GM21717 (cell line): ENCODE measurements at regions not wholly inside any gene's neighbourhood (a gene's known extent, or its start where the extent isn't known, plus 50 kb on each side); places are given as distances from the start of the nearest gene placed in this dataset.
"Not testable (repeated sequence)": the region's sequence is repeated elsewhere in the genome, so short reads cannot be mapped to it uniquely, and the experiment has no call there.

ENCODE experiments used
- ATAC-seq: cut with Tn5 transposase; IDR thresholded peaks from one replicate; pipeline ENCODE4 v1.9.1; 2021; ENCODE audit warnings: mild to moderate bottlenecking, moderate library complexity; ENCODE audit not compliant: unreplicated experiment

DNA sequence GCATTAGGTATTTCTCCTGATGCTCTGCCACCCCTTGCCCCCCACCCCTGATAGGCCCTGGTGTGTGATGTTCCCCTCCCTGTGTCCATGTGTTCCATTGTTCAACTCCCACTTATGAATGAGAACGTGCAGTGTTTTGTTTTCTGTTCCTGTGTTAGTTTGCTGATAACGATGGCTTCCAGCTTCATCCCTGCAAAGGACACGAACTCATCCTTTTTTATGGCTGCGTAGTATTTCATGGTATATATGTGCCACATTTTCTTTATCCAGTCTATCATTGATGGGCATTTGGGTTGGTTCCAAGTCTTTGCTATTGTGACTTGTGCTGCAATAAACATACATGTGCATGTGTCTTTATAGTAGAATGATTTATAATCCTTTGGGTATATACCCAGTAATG is 109.7 kb upstream of the PITX1 start:
- ATAC-seq, result not testable (repeated sequence)

DNA sequence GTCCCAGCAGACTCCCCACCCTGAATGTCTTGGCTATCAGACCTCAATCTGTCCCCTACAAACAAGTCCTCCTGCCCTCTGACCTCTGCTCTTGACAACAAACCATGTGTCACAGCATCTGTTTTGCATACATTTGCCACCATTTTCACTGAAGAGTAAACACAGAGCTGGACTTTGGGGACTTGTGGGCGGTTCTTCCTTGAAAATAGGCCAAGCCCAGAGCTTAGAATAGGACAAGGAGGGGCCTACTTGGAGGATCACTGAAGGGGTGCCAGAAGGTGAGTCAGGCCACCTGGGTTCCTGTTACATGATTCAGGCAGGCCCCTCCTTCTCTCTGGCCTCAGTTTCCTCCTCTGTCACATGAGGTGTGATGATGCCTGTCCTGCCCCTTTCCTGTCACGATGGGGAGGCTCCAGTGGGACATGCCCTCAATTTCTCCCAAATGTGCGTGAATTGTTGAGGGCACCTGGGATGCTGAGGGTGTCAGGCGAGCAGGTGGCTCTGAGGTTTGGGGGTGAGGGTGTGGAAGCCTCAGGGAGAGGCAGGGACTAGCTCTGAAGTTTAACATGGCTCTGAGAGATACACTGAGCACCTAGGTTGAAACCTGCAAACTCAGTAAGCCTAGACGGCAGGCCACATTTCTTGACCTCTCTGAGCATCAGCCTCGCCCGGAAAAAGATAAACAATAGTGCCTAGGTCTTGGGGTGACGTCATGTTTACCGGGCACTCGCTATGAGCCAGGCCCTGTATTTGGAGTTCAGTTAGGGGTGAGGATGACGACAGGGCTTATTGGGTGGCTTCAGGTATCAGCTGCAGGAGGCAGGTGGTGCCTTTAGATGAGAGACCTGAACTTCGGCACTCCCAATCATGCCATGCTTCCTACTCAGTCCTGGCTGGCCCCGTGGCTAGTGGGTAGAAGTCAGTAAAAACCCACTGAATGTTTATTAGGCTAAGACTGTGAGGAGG is 107.6 kb upstream of the PITX1 start:
- ATAC-seq, result no peak

GRCh38 chr5:135140446-135141204 is 106.6 kb upstream of the PITX1 start:
- ATAC-seq, result no peak

GRCh38 chr5:135139381-135140134 is 105.5 kb upstream of the PITX1 start:
- no peak for ATAC-seq

- no peak for ATAC-seq
These were observed 104.3 kb upstream of the PITX1 start for GRCh38 chr5:135138116-135138850.

- ATAC-seq, result no peak
These were observed 103.3 kb upstream of the PITX1 start for GRCh38 chr5:135137146-135137915.

DNA sequence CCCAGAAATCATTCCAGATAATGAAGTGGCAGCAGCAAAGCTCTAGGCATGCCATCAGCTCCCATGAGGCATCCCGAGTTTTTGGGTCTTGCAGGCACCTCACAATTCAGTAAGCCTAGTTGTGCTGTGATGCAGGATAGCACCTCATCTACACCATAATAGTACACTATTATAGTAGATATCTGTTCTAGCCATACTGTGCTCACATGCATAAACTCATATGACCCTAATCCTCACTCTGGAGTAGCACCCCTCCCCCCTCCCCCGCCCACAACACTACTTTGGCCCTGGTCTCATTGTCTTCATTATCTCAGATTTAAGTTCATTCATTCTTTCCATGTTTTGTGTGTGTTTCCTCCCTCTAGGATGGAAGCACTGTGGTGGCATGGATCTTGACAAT is 102.5 kb upstream of the PITX1 start:
- no peak for ATAC-seq

DNA sequence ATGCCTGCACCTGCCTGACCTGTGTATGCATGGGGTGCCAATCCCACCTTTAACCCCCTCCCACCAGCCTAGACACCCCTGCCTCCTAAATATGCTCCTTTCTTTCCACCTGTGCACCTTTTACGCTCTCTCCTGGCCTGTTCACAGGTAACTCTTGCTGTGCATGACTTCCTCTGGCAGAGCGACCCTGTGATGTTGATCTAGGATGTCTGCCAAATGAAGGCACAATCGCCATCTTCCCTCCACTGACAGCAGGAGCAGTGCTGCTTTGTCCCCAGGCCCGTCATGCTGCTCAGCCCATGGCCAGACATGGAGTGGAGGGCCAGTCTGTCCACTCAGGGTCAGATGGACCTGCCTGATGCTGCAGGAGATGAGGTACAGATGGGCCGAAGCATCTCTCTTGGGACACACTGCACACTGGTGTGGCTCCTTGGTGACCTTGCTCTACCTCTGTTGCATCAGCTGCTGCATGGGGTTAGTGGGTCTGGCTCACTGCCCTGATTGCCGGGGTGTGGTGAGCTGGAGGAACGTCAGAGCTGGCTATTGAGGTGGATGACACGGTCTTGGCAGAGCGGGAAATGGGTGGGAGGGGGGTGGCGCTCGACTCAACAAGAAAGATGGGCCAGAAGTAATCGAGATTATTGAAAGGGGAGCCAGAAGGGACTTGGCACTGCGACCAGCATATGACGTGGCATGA is 101.7 kb upstream of the PITX1 start:
- ATAC-seq, result no peak

- no peak for ATAC-seq
These were observed 100.8 kb upstream of the PITX1 start for GRCh38 chr5:135134691-135135381.

- no peak for ATAC-seq
These were observed 99.9 kb upstream of the PITX1 start for GRCh38 chr5:135133698-135134515.

GRCh38 chr5:135133181-135133580 is 99.2 kb upstream of the PITX1 start:
- no peak for ATAC-seq

DNA sequence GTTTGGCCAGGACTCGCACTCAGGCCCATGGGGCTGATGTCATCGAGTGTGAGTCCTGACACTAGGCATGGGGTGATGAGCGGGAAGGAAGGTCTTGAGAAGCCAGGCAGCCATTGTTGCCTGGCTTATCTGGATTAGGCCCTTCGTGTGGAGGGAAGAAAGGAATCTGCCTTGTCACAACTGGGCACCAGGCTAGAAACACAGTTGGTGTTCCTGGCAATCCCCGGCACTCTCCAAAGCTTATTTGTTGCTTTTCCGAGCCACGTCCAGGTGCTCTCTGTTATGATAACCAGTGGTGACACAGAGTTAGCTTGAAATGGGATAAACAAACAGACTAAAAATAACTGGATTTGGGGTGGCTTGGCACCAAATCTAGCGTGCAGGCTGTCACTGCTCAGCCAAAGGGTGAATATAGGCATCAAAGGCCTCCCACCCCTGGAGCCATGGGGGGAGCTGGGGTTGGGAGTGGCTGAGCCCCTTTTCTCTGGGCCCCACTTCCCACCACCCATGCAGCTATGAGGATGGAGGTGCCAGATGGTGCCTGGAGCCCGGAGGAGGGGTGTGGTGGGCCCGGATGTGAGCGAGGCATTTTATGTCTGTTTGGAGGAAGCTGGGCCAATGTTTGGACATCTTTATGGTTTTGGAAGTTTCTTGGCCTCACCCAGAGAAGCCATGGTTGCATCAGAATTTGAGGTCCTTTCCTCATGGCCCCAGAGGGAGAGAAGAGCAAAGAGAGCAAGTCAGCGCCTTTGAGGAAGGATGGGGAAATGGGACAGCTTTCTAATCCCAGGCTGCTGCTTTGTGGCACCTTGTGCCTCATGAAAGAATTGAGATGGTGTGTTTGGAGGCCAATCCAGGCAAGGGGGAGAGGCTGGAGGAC is 98.0 kb upstream of the PITX1 start:
- no peak for ATAC-seq

GRCh38 chr5:135130261-135131215 is 96.5 kb upstream of the PITX1 start:
- no peak for ATAC-seq

GRCh38 chr5:135129307-135129706 is 95.3 kb upstream of the PITX1 start:
- no peak for ATAC-seq

- ATAC-seq, result no peak
These were observed 94.3 kb upstream of the PITX1 start for GRCh38 chr5:135128361-135128760.
